G401 (cell line): ENCODE measurements at regions not wholly inside any gene's neighbourhood (a gene's known extent, or its start where the extent isn't known, plus 50 kb on each side); places are given as distances from the start of the nearest gene placed in this dataset.
"Not testable (repeated sequence)": the region's sequence is repeated elsewhere in the genome, so short reads cannot be mapped to it uniquely, and the experiment has no call there.

Source experiments
- DNase-seq: peaks from one replicate; pipeline ENCODE4 v3.0.0-alpha.2; 2015; ENCODE audit warnings: low spot score
- in situ Hi-C: cut with HindIII; loops from 2 replicates; pipeline ENCODE4 v1.10.0; 2016; ENCODE audit warnings: low sequenced_read_pairs, mixed read lengths

- DNase-seq, in situ Hi-C loops: not testable (repeated sequence)
Measured at GRCh38 chr5:129294216-129294615, 165.9 kb upstream of the ADAMTS19 start.

- DNase-seq: no peak
- in situ Hi-C loops: no loop called here
Measured at GRCh38 chr5:129306725-129307124, 153.4 kb upstream of the ADAMTS19 start.

GRCh38 chr5:129322968-129323367 lies 137.1 kb upstream of the ADAMTS19 start:
- no peak for DNase-seq

DNA sequence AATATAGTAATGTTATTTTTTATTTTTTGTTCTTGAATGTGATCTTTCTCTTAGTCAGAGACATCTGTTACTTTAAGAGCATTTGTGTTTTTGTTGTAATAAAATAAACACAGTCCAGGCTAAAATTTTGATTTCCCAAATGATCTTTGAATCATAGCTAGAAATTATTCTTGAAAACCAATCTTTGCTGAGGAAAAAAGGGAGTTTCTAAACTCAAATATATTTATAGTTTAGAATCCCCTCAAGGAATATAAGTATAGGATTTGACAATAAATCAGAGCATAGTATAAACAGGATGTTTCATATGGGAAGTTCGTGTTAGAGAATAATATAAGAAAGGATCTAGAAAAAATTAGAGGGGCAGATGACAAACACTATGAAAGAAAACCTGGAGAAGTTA lies 118.8 kb upstream of the ADAMTS19 start:
- DNase-seq: no peak
- in situ Hi-C loops: no loop called here

More at GRCh38 chr5:129322968-129323367, 137.1 kb upstream of the ADAMTS19 start:
- in situ Hi-C loops: no loop called here

GRCh38 chr5:129342796-129343195 lies 117.3 kb upstream of the ADAMTS19 start:
- in situ Hi-C loops: no loop called here
- no peak for DNase-seq

- in situ Hi-C loops: no loop called here
- no peak for DNase-seq
Measured at GRCh38 chr5:129345213-129345924, 114.7 kb upstream of the ADAMTS19 start.

DNA sequence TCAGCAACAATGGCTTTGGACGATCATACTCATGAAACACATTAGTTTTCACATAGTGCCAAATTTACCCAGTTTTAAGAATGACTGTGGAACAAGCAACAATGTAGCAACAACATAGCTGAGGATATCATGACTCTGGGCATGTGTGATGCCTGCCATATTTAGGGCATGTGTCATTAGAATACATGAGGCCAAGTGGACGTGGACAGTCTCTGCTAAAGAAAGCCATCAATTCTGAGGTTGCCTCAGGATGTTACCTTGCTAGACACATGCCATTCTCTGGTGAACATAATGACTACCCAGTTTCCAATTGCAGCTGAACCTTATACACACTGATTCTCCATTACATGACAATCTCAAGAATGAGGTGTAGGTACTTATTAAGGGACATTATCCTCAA lies 103.3 kb upstream of the ADAMTS19 start:
- in situ Hi-C loops: no loop called here
- DNase-seq: no peak

GRCh38 chr5:129358069-129358468 lies 102.0 kb upstream of the ADAMTS19 start:
- DNase-seq: no peak
- in situ Hi-C loops: no loop called here

- DNase-seq: no peak
- in situ Hi-C loops: no loop called here
Measured at GRCh38 chr5:129359450-129359849, 100.6 kb upstream of the ADAMTS19 start.

- in situ Hi-C loops: no loop called here
- DNase-seq: no peak
Measured at GRCh38 chr5:129361441-129362025, 98.6 kb upstream of the ADAMTS19 start.

GRCh38 chr5:129362456-129362855 lies 97.6 kb upstream of the ADAMTS19 start:
- DNase-seq: no peak
- in situ Hi-C loops: no loop called here

DNA sequence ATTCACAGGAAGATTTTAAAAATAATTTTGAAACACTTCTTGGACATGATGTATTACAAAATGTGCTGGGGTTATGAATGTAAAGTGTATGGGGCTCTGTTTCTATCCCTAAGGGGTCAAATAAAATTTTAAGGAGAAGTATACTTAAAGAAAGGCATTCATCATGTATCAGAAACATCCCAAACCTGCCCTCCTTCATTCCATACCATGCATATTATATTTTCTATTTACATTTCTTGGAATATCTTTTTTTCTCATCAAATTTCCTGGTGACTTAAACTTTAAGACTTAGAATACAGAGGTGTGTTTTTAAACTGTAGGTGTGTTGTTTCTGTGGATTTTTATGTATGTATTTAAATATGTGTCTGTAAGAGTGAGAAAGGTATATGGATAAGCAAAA lies 96.1 kb upstream of the ADAMTS19 start:
- DNase-seq: no peak
- in situ Hi-C loops: no loop called here

GRCh38 chr5:129367883-129368282 lies 92.2 kb upstream of the ADAMTS19 start:
- in situ Hi-C loops: no loop called here
- no peak for DNase-seq

GRCh38 chr5:129372025-129372424 lies 88.1 kb upstream of the ADAMTS19 start:
- in situ Hi-C loops: no loop called here
- DNase-seq: no peak

- in situ Hi-C loops: no loop called here
- no peak for DNase-seq
Measured at GRCh38 chr5:129377504-129377903, 82.6 kb upstream of the ADAMTS19 start.

DNA sequence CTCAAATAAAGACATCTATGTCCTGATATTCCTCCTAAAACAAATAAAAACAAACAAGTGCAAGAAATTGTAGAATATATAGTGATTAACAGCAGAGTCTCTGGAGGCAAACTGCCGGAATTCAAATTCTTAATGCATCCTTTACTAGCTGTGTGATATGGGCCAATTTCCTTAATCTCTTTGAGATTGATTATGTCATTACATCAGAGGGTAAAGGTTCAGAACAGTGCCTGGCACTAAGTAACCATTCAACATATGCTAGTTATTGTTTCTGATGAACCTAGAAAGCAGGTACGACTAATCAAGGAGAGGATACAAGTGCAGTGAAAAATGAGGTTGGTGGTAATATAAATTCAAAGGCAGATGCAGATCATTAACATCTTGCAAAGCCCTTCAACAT lies 81.1 kb upstream of the ADAMTS19 start:
- in situ Hi-C loops: no loop called here
- no peak for DNase-seq

DNA sequence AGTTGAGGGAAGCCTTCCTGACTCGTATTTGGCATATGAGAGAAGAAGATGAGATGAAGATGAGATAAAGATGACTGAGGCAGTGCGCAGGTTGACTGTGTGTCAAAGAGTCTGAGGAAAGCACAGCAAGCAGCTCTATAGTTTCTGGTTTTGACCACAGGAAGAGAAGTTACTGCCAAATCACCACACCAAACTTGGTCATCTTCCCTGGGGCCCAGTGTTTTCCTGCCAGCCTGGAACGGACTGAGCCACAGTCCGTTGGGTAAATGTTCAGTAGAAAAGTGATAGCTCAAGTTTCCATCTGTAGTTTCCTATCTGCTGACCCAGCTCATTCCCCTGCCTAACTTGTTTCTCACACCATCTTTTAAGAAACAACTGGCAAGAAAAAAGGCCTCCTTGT lies 80.7 kb upstream of the ADAMTS19 start:
- in situ Hi-C loops: no loop called here
- DNase-seq: no peak

GRCh38 chr5:129382921-129383672 lies 77.0 kb upstream of the ADAMTS19 start:
- no peak for DNase-seq
- in situ Hi-C loops: no loop called here

GRCh38 chr5:129384193-129384592 lies 75.9 kb upstream of the ADAMTS19 start:
- no peak for DNase-seq
- in situ Hi-C loops: no loop called here

DNA sequence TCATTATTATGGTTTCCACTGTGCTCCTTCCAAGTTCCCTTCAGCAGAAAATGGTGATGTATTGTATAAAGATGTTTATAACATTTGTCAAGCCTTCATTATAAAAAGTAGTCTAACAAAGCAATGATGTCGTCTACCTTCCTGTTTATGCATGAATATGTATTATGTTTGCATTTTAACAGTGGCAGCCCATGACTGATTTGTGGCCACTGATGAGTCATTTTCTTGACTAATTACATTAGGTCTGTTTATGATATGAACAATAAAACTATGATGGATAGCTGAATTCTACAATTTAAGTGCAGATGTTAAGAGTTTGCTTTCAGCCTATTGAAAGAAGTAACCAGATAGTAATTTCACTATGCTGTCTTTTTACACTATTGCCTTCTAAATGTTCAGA lies 75.4 kb upstream of the ADAMTS19 start:
- in situ Hi-C loops: no loop called here
- DNase-seq: no peak
